HEK293 (cell line): ENCODE measurements at regions not wholly inside any gene's neighbourhood (a gene's known extent, or its start where the extent isn't known, plus 50 kb on each side); places are given as distances from the start of the nearest gene placed in this dataset.

Experiments used
- CTCF ChIA-PET: fragments of 350-600 bp; formaldehyde crosslinking; extraction: SDS; loops from one replicate; lab custom pipeline; 2021; ENCODE audit warnings: antibody characterized with exemption; lab: Yijun Ruan, JAX
- POLR2A ChIA-PET: fragments of 300-600 bp; formaldehyde crosslinking; extraction: SDS; loops from one replicate; lab custom pipeline; 2020; ENCODE audit warnings: antibody characterized with exemption, inconsistent platforms; lab: Yijun Ruan, JAX
- H3K27ac ChIP-seq: fragments of 200-500 bp; sonication (Bioruptor generic); 2 replicates; pipeline ENCODE4 v1.5.1; 2014; ENCODE audit warnings: low read depth, low read length, control low read depth, inconsistent platforms; ENCODE audit errors: extremely low read depth
- H3K36me3 ChIP-seq, 2 experiments: fragments of 200-500 bp in 1 of 2; sonication (Bioruptor generic) in 1 of 2; 1 replicate in 1 of 2; 2 replicates in 1 of 2; pipeline ENCODE4 v1.5.1; 2014 to 2017; ENCODE audit warnings: inconsistent platforms in 2 of 2, low read length in 2 of 2; ENCODE audit not compliant: control insufficient read depth in 2 of 2, insufficient read depth in 1 of 2
- H3K4me1 ChIP-seq: fragments of 200-500 bp; sonication (Bioruptor generic); 2 replicates; pipeline ENCODE4 v1.5.1; 2014; ENCODE audit warnings: mild to moderate bottlenecking, low read length, inconsistent platforms; ENCODE audit not compliant: control insufficient read depth, insufficient read depth
- H3K4me3 ChIP-seq: 2 replicates; pipeline ENCODE4 v1.5.1; 2011; ENCODE audit warnings: low read depth, mild to moderate bottlenecking, control low read depth, low read length, moderate library complexity
- H3K9me3 ChIP-seq: fragments of 200-500 bp; sonication (Bioruptor generic); 2 replicates; pipeline ENCODE4 v1.5.1; 2014; ENCODE audit warnings: low read depth, low read length, inconsistent platforms; ENCODE audit not compliant: control insufficient read depth, insufficient read depth
- BCL6B ChIP-seq: fragments of 450-650 bp; formaldehyde crosslinking; IDR thresholded peaks from 2 replicates; pipeline ENCODE4 v1.5.1; 2017; ENCODE audit warnings: missing biosample characterization, missing genetic modification characterization
- FEZF1 ChIP-seq: fragments of 450-650 bp; formaldehyde crosslinking; IDR thresholded peaks from 2 replicates; pipeline ENCODE4 v1.5.1; 2016; ENCODE audit warnings: missing biosample characterization, missing genetic modification characterization
- GLIS2 ChIP-seq: fragments of 450-650 bp; formaldehyde crosslinking; IDR thresholded peaks from 2 replicates; pipeline ENCODE4 v1.5.1; 2016; ENCODE audit warnings: missing biosample characterization, missing genetic modification characterization
- HIC1 ChIP-seq: fragments of 450-650 bp; formaldehyde crosslinking; IDR thresholded peaks from 2 replicates; pipeline ENCODE4 v1.5.1; 2016; ENCODE audit warnings: missing biosample characterization, missing genetic modification characterization
- KLF1 ChIP-seq: fragments of 450-650 bp; formaldehyde crosslinking; IDR thresholded peaks from 2 replicates; pipeline ENCODE4 v1.5.1; 2016; ENCODE audit warnings: missing biosample characterization, missing genetic modification characterization
- KLF9 ChIP-seq: fragments of 450-650 bp; formaldehyde crosslinking; IDR thresholded peaks from 2 replicates; pipeline ENCODE4 v1.5.1; 2016; ENCODE audit warnings: missing biosample characterization, missing genetic modification characterization, low read depth
- PRDM1 ChIP-seq: fragments of 450-650 bp; formaldehyde crosslinking; IDR thresholded peaks from 2 replicates; pipeline ENCODE4; 2016; ENCODE audit warnings: missing biosample characterization, missing genetic modification characterization
- RBAK ChIP-seq: fragments of 450-650 bp; formaldehyde crosslinking; IDR thresholded peaks from 2 replicates; pipeline ENCODE4 v1.5.1; 2016; ENCODE audit warnings: missing biosample characterization, missing genetic modification characterization
- TCF7L2 ChIP-seq: IDR thresholded peaks from 2 replicates; pipeline ENCODE4 v1.6.1; 2011; ENCODE audit warnings: low read depth, mild to moderate bottlenecking, inconsistent platforms, low read length, moderate library complexity, borderline replicate concordance
- WT1 ChIP-seq: fragments of 450-650 bp; formaldehyde crosslinking; IDR thresholded peaks from 2 replicates; pipeline ENCODE4 v1.5.1; 2016; ENCODE audit warnings: missing biosample characterization, missing genetic modification characterization
- ZBTB48 ChIP-seq: fragments of 450-650 bp; formaldehyde crosslinking; IDR thresholded peaks from 2 replicates; pipeline ENCODE4 v1.5.1; 2016; ENCODE audit warnings: missing biosample characterization, missing genetic modification characterization
- ZBTB49 ChIP-seq: fragments of 450-650 bp; formaldehyde crosslinking; IDR thresholded peaks from 2 replicates; pipeline ENCODE4 v1.5.1; 2016; ENCODE audit warnings: missing biosample characterization, missing genetic modification characterization, low read depth
- ZEB2 ChIP-seq: fragments of 450-650 bp; formaldehyde crosslinking; IDR thresholded peaks from 2 replicates; pipeline ENCODE4 v1.5.1; 2016; ENCODE audit warnings: missing biosample characterization, missing genetic modification characterization
- ZNF114 ChIP-seq: fragments of 450-650 bp; formaldehyde crosslinking; IDR thresholded peaks from 2 replicates; pipeline ENCODE4 v1.5.0; 2017; ENCODE audit warnings: missing biosample characterization, missing genetic modification characterization
- ZNF138 ChIP-seq: fragments of 450-650 bp; formaldehyde crosslinking; IDR thresholded peaks from 2 replicates; pipeline ENCODE4 v1.5.1; 2016; ENCODE audit warnings: missing biosample characterization, missing genetic modification characterization, borderline replicate concordance
- ZNF174 ChIP-seq: fragments of 450-650 bp; formaldehyde crosslinking; IDR thresholded peaks from 2 replicates; pipeline ENCODE4 v1.5.0; 2017; ENCODE audit warnings: missing biosample characterization, mild to moderate bottlenecking, missing genetic modification characterization
- ZNF184 ChIP-seq: fragments of 450-650 bp; IDR thresholded peaks from 2 replicates; pipeline ENCODE4 v1.5.1; 2018; ENCODE audit warnings: missing biosample characterization, mild to moderate bottlenecking, missing genetic modification characterization
- ZNF324 ChIP-seq: fragments of 450-650 bp; formaldehyde crosslinking; IDR thresholded peaks from 2 replicates; pipeline ENCODE4 v1.5.1; 2016; ENCODE audit warnings: missing biosample characterization, missing genetic modification characterization
- ZNF350 ChIP-seq: fragments of 450-650 bp; formaldehyde crosslinking; IDR thresholded peaks from 2 replicates; pipeline ENCODE4 v1.5.0; 2017; ENCODE audit warnings: missing biosample characterization, mild to moderate bottlenecking, missing genetic modification characterization
- ZNF37A ChIP-seq: fragments of 450-650 bp; IDR thresholded peaks from 2 replicates; pipeline ENCODE4 v1.5.1; 2018; ENCODE audit warnings: missing biosample characterization, missing genetic modification characterization
- ZNF391 ChIP-seq: fragments of 450-650 bp; formaldehyde crosslinking; IDR thresholded peaks from 2 replicates; pipeline ENCODE4 v1.5.1; 2016; ENCODE audit warnings: low read depth, missing biosample characterization, missing genetic modification characterization, borderline replicate concordance
- ZNF426 ChIP-seq: fragments of 450-650 bp; formaldehyde crosslinking; IDR thresholded peaks from 2 replicates; pipeline ENCODE4 v1.5.1; 2017; ENCODE audit warnings: missing biosample characterization, missing genetic modification characterization, mild to moderate bottlenecking, inconsistent platforms, moderate library complexity
- ZNF501 ChIP-seq: fragments of 450-650 bp; formaldehyde crosslinking; IDR thresholded peaks from 2 replicates; pipeline ENCODE4 v1.5.1; 2016; ENCODE audit warnings: missing biosample characterization, missing genetic modification characterization
- ZNF549 ChIP-seq: fragments of 450-650 bp; IDR thresholded peaks from 2 replicates; pipeline ENCODE4 v1.5.1; 2018; ENCODE audit warnings: missing biosample characterization, missing genetic modification characterization, mild to moderate bottlenecking, inconsistent platforms, moderate library complexity
- ZNF555 ChIP-seq: fragments of 450-650 bp; formaldehyde crosslinking; conservative IDR thresholded peaks from 2 replicates; pipeline ENCODE4 v1.5.1; 2017; ENCODE audit warnings: missing biosample characterization, mild to moderate bottlenecking, missing genetic modification characterization, inconsistent platforms
- ZNF561 ChIP-seq: fragments of 450-650 bp; IDR thresholded peaks from 2 replicates; pipeline ENCODE4 v1.5.1; 2018; ENCODE audit warnings: missing biosample characterization, missing genetic modification characterization, borderline replicate concordance
- ZNF654 ChIP-seq: fragments of 450-650 bp; formaldehyde crosslinking; IDR thresholded peaks from 2 replicates; pipeline ENCODE4 v1.5.1; 2016; ENCODE audit warnings: low read depth, missing biosample characterization, missing genetic modification characterization
- ZNF660 ChIP-seq: fragments of 450-650 bp; IDR thresholded peaks from 2 replicates; pipeline ENCODE4 v1.5.1; 2018; ENCODE audit warnings: missing biosample characterization, mild to moderate bottlenecking, missing genetic modification characterization
- ZNF704 ChIP-seq: fragments of 450-650 bp; formaldehyde crosslinking; IDR thresholded peaks from 2 replicates; pipeline ENCODE4 v1.5.1; 2016; ENCODE audit warnings: missing biosample characterization, missing genetic modification characterization
- ZSCAN4 ChIP-seq: fragments of 450-650 bp; formaldehyde crosslinking; IDR thresholded peaks from 2 replicates; pipeline ENCODE4 v1.5.1; 2017; ENCODE audit warnings: missing biosample characterization, missing genetic modification characterization

- H3K27ac ChIP-seq, result no peak overlapping the region
- H3K9me3 ChIP-seq, result no peaks in the 10 kb centered on the region
- no peak for TF ChIP-seq ZEB2
- TF ChIP-seq ZNF654 (tag by site-specific recombination), result no peak
- TF ChIP-seq ZNF184, result no peak
- TF ChIP-seq ZNF549 (tag by site-specific recombination), result no peak
- no peak for TF ChIP-seq ZSCAN4
- TF ChIP-seq BCL6B, result no peak
- TF ChIP-seq RBAK (tag by site-specific recombination), result no peak
- no peak for TF ChIP-seq ZBTB49 (tag by site-specific recombination)
- no peak for TF ChIP-seq ZNF138 (tag by site-specific recombination)
- TF ChIP-seq ZNF391 (tag by site-specific recombination), result no peak
- no peak for TF ChIP-seq ZNF501 (tag by site-specific recombination)
- no peak for TF ChIP-seq ZNF561
- no peak for TF ChIP-seq WT1 (tag by site-specific recombination)
- no peak for TF ChIP-seq ZNF350 (tag by site-specific recombination)
- TF ChIP-seq, all 188 proteins: peak for 0
- Histone ChIP-seq H3K36me3 (no peaks in the 10 kb centered on the region), H3K4me1 (no peaks in the 10 kb centered on the region), H3K4me3 (no peak overlapping the region)
- ChIA-PET POLR2A (no interaction called here), CTCF (interaction anchor here (1.1 kb wide), 1 partner anchor 217 kb away, joined by 3 read pairs; no protein-coding TSS in a partner anchor)
Measured at GRCh38 chr6:144809969-144810368, 524.8 kb downstream of the UTRN start.

- Histone ChIP-seq H3K4me1 (no peaks in the 10 kb centered on the region), H3K4me3 (no peak overlapping the region), H3K36me3 (no peaks in the 10 kb centered on the region), H3K9me3 (no peaks in the 10 kb centered on the region), H3K27ac (no peak overlapping the region)
- TF ChIP-seq FEZF1 (tag by site-specific recombination), result no peak
- TF ChIP-seq GLIS2 (tag by site-specific recombination), result no peak
- TF ChIP-seq HIC1 (tag by site-specific recombination), result no peak
- TF ChIP-seq ZNF324 (tag by site-specific recombination), result no peak
- TF ChIP-seq PRDM1 (tag by site-specific recombination), result no peak
- no peak for TF ChIP-seq TCF7L2
- TF ChIP-seq ZNF37A (tag by site-specific recombination), result no peak
- TF ChIP-seq KLF1 (tag by site-specific recombination), result no peak
- no peak for TF ChIP-seq ZNF174 (tag by site-specific recombination)
- no peak for TF ChIP-seq ZBTB48
- TF ChIP-seq ZNF114 (tag by site-specific recombination), result no peak
- no peak for TF ChIP-seq ZNF555 (tag by site-specific recombination)
- no peak for TF ChIP-seq KLF9 (tag by site-specific recombination)
- no peak for TF ChIP-seq ZNF426 (tag by site-specific recombination)
- TF ChIP-seq ZNF660 (tag by site-specific recombination), result no peak
- no peak for TF ChIP-seq ZNF704 (tag by site-specific recombination)
- ChIA-PET CTCF (no interaction called here), POLR2A (no interaction called here)
Measured at GRCh38 chr6:144811140-144811539, 526.0 kb downstream of the UTRN start.
